ENCODE measurements at regions not wholly inside any gene's neighbourhood (a gene's known extent, or its start where the extent isn't known, plus 50 kb on each side); places are given as distances from the start of the nearest gene placed in this dataset.

- DNase-seq: no peak
These were observed 53.0 kb upstream of the CPEB4 start for GRCh38 chr5:173835131-173835530.

GRCh38 chr5:173835661-173836060 lies 52.5 kb upstream of the CPEB4 start:
- DNase-seq: no peak

DNA sequence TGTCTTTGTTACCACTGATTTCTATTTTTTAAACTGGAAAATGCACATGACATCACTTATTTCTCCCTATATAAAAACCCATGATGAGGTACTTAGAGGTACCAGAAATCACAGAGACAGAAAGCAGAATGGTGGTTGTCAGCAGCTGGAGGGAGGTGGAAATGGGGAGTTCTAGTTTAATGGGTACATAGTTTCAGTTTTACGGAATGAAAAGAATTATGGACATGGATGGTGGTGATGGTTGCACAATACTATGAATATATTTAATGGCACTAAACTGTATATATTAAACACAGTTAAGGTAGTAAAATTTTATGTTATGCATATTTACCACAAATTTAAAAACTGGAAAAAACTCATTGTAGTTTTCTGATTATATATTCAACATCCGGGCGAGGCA lies 50.5 kb upstream of the CPEB4 start:
- no peak for DNase-seq

Measured in fibroblast of skin of back (primary cell).